ENCODE measurements at regions not wholly inside any gene's neighbourhood (a gene's known extent, or its start where the extent isn't known, plus 50 kb on each side); places are given as distances from the start of the nearest gene placed in this dataset.

DNA sequence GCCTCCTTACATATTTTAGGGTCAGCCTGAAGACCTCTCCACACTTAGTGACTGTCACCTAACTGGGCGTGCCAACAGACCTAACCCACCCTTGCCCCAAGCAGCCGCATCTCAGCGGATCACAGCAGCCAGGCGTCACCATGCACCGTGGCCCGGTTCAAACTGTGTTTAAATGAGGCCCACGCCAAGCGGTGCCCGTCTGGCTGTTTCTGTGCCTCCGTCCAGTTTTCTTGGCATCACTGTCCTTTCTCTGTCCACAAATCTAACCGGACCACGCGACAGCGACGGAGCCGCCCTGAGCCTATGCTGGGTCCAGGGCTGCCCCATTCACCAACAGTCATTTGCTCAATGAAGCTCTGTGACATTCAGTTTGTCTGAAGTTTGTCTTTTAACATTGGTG lies 393.3 kb downstream of the THBS2 start:
- TF ChIP-seq, protein P1, sequence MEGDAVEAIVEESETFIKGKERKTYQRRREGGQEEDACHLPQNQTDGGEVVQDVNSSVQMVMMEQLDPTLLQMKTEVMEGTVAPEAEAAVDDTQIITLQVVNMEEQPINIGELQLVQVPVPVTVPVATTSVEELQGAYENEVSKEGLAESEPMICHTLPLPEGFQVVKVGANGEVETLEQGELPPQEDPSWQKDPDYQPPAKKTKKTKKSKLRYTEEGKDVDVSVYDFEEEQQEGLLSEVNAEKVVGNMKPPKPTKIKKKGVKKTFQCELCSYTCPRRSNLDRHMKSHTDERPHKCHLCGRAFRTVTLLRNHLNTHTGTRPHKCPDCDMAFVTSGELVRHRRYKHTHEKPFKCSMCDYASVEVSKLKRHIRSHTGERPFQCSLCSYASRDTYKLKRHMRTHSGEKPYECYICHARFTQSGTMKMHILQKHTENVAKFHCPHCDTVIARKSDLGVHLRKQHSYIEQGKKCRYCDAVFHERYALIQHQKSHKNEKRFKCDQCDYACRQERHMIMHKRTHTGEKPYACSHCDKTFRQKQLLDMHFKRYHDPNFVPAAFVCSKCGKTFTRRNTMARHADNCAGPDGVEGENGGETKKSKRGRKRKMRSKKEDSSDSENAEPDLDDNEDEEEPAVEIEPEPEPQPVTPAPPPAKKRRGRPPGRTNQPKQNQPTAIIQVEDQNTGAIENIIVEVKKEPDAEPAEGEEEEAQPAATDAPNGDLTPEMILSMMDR (IDR thresholded peaks at IDR 0.05): no peak
- TF ChIP-seq EZH2 (IDR thresholded peaks at IDR 0.05) (no peak), EZH2phosphoT487 (IDR thresholded peaks at IDR 0.05) (no peak)
